ENCODE measurements at regions not wholly inside any gene's neighbourhood (a gene's known extent, or its start where the extent isn't known, plus 50 kb on each side); places are given as distances from the start of the nearest gene placed in this dataset.
"Not testable (repeated sequence)": the region's sequence is repeated elsewhere in the genome, so short reads cannot be mapped to it uniquely, and the experiment has no call there.

DNA sequence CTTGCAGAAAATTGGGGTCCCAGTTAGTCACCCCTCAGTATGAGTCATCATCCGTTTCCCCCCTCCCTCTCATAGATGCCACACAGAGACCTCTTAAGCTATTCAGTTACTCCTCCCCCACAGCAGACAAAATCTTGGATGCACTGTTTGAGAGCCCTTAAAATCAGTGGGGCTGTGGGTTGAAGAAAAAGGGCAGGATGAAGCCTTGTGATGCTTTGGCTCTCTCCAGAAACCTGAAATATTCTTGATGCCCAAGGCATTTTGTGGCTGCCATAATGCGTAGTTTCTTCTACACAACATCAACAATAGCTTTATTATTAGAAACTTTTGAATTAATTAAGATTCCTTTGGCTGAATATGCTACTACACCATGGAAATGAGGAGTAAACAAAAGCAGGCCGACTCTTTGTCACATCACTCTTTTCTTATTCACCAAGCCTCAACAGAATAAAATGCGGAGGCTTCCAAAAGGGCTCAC, 133.8 kb downstream of the MRPS30 start:
- no peak for DNase-seq (ENCODE audit: low spot score)

GRCh38 chr5:44943647-44944046, 134.9 kb downstream of the MRPS30 start:
- DNase-seq (ENCODE audit: low spot score): no peak

DNA sequence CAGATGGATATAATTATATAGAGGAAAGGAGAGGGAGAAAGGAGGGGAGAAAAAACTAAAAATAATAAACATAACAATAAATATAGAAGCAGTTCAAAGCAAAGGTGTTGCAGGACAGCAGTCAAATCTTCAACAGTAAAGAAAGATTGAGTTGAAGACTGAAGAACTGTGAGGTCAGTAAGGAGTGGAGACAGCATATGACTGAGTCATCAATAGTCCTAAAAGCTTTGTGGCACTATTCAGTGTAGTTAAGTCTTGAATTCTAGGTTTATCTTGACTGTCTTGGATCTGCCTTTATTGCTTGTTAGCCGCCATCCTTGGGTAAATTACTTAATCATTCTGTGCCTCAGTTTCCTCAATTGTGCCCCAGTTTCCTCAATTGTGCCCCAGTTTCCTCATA, 137.0 kb downstream of the MRPS30 start:
- DNase-seq (ENCODE audit: low spot score): no peak

- no peak for DNase-seq (ENCODE audit: low spot score)
These were observed 140.9 kb downstream of the MRPS30 start for GRCh38 chr5:44949687-44950086.

DNA sequence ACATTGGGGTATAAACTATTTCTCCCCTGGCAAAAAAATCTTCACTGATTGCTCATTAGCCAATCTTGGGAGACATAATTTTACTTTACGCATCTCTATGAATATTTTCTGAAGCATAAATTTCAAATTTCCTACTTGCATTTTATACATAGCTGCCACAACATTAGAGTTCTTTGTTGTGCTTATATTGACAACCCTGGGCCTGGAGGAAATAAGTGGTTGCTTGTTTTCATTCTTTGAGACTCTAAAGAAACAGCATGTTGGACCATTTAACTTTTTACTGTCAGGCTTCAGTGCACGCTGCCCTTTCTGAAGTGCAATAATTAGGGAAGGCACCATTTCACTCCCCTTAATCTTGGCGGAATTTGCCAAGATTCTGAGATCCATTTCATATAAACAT, 142.6 kb downstream of the MRPS30 start:
- DNase-seq (ENCODE audit: low spot score): no peak

- no peak for DNase-seq (ENCODE audit: low spot score)
These were observed 143.6 kb downstream of the MRPS30 start for GRCh38 chr5:44952376-44952775.

DNA sequence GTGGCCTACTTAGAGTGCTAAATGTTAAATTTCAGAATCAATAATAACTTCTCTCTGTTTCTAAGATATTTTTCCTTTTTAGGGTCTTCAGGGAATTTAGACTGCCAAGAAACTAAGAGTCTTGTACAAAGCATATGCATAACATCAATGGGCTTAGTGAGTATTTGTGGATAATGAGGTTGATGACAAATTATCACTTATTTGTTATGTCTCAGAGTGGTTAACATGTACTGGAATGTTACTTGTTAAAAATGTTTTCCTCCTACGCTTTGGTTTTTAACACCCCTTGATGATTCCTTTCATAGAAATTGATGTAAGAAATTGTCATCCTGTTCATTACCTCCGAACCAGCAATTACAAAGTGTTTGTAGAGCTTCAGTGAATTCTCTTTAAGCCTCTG, 144.3 kb downstream of the MRPS30 start:
- DNase-seq (ENCODE audit: low spot score): no peak

DNA sequence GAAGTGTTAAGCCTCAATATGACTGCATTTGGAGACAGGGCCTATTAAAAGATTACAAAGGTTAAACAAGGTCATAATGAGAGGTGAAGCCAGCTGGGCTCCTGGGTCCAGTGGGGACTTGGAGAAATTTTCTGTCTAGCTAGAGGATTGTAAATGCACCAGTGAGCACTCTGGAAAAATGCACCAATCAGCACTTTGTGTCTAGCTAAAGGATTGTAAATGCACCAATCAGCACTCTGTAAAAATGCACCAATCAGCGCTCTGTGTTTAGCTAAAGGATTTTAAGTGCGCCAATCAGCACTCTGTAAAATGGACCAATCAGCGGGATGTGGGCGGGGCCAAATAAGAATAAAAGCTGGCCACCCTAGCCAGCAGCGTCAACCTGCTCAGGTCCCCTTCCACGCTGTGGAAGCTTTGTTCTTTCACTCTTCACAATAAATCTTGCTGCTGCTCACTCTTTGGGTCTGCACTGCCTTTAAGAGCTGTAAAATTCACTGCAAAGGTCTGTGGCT, 150.3 kb downstream of the MRPS30 start:
- DNase-seq (ENCODE audit: low spot score): not testable (repeated sequence)

DNA sequence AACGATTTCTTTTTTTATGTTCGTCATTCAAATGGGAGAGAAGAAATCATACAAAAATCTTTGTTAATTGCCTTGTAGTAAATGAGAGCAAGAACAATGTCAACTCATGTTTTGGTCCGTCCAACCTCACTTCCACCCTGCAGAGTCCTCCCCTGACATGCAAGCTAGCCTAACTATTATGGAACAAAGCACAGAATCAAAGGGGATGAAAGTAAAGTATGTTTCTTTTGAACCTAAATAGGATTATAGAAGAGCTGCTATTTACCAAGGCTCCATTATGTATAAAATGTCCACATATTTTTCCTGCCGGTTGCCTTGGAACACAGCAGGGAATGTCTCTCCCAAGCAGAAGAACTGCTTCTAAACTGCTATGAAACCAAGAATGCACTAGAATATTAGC, 161.1 kb downstream of the MRPS30 start:
- no peak for DNase-seq (ENCODE audit: low spot score)

DNA sequence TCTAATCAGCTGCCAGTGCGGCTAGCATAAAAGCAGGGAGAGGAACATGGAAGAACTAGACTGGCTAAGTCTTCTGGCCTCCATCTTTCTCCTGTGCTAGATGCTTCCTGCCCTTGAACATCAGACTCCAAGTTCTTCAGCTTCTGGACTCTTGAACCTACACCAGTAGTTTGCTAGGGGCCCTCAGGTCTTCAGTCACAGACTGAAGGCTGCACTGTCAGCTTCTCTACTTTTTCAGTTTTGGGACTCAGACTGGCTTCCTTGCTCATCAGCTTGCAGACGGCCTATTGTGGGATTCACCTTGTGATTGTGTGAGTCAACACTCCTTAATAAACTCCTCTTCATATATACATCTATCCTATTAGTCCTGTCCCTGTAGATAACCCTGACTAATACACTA, 162.2 kb downstream of the MRPS30 start:
- not testable (repeated sequence) for DNase-seq (ENCODE audit: low spot score)

DNA sequence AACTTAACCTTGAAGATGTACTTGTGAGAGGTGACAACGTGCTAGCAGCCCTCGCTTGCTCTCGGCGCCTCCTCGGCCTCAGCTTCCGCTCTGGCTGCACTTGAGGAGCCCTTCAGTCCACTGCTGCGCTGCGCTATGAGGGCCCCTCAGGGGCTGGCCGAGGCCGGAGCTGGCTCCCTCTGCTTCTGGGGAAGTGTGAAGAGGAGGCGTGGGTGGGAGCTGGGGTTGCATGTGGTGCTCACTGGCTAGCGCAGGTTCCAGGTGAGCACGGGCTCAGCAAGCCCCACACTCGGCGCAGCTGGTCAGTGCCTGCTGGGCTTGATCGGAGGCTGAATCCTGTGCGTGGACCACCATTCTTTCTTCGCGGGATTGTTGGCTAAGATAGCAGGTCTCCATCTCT, 166.1 kb downstream of the MRPS30 start:
- no peak for DNase-seq (ENCODE audit: low spot score)

DNA sequence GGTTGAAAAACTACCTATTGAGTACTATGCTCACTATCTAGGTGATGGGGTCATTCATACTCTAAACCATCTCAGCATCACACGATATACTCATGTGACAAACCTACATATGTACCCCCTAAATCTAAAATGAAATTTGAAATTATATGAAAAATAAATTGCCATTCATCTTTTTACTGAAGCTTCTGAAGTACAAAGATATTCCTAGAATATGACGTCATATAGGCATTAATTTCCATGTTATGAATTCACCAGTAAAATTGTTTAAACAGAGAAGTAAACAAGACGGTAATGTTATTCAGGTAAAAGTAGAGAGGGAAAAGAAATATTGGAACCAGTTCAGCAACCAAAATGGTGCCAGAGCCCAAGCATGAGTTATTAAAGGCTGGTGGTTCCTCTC, 173.0 kb downstream of the MRPS30 start:
- DNase-seq (ENCODE audit: low spot score): no peak

- no peak for DNase-seq (ENCODE audit: low spot score)
These were observed 174.3 kb downstream of the MRPS30 start for GRCh38 chr5:44983006-44983405.

GRCh38 chr5:44987026-44987425, 178.3 kb downstream of the MRPS30 start:
- no peak for DNase-seq (ENCODE audit: low spot score)

GRCh38 chr5:44991693-44992092, 182.9 kb downstream of the MRPS30 start:
- DNase-seq (ENCODE audit: low spot score): no peak

- no peak for DNase-seq (ENCODE audit: low spot score)
These were observed 184.5 kb downstream of the MRPS30 start for GRCh38 chr5:44993286-44993685.

DNA sequence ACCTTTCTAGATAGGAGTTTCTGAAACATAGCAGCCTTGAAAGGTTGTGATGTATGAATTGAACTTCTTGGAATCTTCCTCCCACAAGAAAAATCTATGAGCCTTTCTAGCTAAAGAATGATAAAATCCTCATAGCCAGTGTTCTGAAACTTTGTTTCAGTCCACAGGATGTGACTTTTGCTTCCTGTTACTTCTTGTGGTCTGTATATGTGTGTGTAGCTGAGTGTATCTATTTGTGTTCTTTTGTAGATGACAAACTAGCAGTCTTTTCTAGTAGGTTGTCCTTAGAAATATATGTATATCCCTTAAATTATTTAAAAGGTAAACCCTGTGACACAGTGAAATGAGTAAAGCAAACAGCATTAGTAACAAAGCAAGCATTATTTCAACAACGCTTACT, 188.8 kb downstream of the MRPS30 start:
- DNase-seq (ENCODE audit: low spot score): no peak

DNA sequence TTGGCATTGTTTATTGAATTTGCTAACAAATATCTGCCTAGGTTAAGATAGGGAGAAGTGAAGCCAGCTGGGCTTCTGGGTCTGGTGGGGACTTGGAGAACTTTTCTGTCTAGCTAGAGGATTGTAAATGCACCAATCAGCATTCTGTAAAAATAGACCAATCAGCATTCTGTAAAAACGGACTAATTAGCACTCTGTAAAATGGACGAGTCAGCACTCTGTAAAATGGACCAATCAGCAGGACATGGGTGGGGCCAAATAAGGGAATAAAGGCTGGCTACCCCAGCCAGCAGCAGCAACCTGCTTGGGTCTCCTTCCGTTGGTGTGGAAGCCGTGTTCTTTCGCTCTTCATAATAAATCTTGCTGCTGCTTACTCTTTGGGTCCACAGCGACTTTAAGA, 198.4 kb downstream of the MRPS30 start:
- DNase-seq (ENCODE audit: low spot score): not testable (repeated sequence)

- no peak for DNase-seq (ENCODE audit: low spot score)
These were observed 208.8 kb downstream of the MRPS30 start for GRCh38 chr5:45017568-45017967.

- DNase-seq (ENCODE audit: low spot score): no peak
These were observed 220.8 kb downstream of the MRPS30 start for GRCh38 chr5:45029553-45029952.

DNA sequence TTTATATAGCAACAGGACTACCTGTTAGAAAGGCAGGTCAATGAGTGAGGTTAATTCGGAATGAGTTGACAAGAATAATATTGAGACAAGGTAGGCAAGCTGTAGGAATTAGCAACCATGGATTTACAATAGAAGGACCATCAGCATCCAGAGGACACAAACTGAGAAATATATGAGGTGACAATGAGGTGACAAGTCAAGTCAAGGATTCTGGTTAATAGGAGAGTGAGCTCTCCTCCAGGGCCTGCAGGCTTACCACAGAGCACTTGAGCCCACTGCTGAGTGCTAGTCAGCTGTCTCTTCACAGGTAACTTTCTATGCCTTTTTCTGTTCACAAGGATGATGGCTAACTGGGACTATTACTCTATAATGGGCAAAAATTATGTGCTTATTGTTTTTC, 227.2 kb downstream of the MRPS30 start:
- no peak for DNase-seq (ENCODE audit: low spot score)

DNA sequence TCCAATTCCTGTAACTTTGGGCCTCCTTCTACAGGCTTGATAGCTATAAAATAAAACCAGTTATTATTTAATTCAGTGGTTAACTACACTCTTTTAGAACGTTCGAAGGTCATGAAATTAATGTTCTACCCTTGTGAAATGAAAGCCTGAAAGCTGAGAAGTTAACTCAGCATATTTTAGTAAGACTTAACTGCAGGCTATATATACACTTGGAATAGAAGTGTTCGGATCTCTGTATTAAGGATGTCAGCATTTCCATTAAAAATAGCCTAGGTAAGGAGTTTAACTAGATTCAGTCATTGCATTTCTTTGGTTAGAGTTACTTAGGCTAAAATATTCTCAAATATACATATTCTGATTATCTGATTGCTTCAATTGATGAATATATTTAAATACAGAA, 229.2 kb downstream of the MRPS30 start:
- DNase-seq (ENCODE audit: low spot score): no peak

DNA sequence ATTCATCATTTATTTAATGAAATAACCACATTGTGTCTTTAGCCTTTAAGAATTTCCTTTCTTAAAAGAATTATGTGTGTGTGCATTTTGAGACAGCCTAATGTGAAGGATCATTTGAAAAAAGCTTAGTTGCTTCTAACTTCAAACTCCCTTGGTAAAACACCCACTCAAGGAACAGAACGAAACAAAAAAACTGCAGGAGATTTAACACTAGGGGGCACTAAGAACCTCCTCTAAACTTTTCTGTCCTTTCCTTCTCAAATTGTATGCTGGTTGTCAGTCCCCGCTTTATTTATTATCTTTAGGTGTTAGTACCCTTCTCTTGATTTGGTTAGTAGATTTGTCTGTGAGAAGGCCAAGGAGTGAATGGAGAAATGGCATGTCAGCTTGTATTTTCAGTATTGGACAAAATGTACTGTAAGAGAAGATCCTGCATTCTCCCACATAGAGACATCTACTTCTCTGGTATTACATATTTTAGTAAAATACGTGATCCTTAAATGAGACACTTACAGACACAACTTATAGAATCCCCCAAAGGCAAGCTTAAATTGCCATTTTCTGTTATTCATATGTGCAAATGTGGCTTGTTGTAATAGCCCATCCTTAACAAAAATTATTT, 229.7 kb downstream of the MRPS30 start:
- DNase-seq (ENCODE audit: low spot score): no peak

DNA sequence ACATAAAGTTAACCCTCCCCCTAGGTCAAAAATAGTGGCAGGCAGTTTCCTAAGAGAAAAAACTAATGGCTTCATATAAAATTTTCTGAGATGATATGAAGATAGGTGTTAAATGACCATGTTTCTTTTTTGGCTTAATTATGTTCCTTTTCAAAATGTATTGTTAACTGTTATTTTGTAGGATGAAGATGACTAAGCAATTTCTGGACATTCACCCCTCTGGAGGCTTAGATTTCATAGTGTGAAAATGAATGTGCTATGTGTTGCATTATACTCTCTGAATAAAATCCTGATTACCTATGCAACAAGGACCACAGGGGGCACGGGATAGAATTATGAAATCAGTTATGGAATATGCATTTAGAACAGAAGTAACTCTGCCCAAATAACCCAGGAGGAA, 233.5 kb downstream of the MRPS30 start:
- no peak for DNase-seq (ENCODE audit: low spot score)
